ENCODE measurements at regions not wholly inside any gene's neighbourhood (a gene's known extent, or its start where the extent isn't known, plus 50 kb on each side); places are given as distances from the start of the nearest gene placed in this dataset.

DNA sequence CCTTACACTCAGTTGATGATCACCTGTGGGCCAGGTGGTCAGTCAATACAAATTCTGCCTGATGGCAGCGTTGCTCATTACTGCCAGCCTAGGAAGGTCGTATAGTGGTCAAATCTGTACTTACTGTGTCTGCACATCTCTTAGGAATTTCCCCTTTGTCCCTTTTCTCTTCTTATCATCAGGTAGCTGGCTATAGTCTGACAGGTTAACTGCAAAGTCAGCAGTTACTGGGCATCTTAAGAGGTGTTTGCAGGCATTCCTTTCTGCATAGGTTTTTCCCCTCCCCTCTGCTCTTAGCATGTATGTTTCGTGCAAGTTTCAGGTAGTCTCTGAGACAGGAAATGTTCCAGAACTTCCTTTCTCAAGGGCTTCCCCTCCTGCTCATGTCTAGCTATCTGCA, 298.7 kb downstream of the LRRIQ3 start:
- no peak for TF ChIP-seq OSR1 (CRISPR knock-in tag; IDR thresholded peaks at IDR 0.05)
- no peak for TF ChIP-seq ZNF565 (CRISPR knock-in tag; conservative IDR thresholded peaks at IDR 0.05; ENCODE audit: low read depth)
- TF ChIP-seq TOX (CRISPR knock-in tag; IDR thresholded peaks at IDR 0.05; ENCODE audit: borderline replicate concordance): no peak
- TF ChIP-seq ARNTL (CRISPR knock-in tag; IDR thresholded peaks at IDR 0.05; ENCODE audit: borderline replicate concordance, low read depth): no peak
- TF ChIP-seq, protein P1, sequence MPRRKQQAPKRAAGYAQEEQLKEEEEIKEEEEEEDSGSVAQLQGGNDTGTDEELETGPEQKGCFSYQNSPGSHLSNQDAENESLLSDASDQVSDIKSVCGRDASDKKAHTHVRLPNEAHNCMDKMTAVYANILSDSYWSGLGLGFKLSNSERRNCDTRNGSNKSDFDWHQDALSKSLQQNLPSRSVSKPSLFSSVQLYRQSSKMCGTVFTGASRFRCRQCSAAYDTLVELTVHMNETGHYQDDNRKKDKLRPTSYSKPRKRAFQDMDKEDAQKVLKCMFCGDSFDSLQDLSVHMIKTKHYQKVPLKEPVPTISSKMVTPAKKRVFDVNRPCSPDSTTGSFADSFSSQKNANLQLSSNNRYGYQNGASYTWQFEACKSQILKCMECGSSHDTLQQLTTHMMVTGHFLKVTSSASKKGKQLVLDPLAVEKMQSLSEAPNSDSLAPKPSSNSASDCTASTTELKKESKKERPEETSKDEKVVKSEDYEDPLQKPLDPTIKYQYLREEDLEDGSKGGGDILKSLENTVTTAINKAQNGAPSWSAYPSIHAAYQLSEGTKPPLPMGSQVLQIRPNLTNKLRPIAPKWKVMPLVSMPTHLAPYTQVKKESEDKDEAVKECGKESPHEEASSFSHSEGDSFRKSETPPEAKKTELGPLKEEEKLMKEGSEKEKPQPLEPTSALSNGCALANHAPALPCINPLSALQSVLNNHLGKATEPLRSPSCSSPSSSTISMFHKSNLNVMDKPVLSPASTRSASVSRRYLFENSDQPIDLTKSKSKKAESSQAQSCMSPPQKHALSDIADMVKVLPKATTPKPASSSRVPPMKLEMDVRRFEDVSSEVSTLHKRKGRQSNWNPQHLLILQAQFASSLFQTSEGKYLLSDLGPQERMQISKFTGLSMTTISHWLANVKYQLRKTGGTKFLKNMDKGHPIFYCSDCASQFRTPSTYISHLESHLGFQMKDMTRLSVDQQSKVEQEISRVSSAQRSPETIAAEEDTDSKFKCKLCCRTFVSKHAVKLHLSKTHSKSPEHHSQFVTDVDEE (CRISPR knock-in tag; IDR thresholded peaks at IDR 0.05): no peak
- no peak for TF ChIP-seq CSDC2 (CRISPR knock-in tag; IDR thresholded peaks at IDR 0.05)
- TF ChIP-seq GLIS3 (CRISPR knock-in tag; IDR thresholded peaks at IDR 0.05): no peak
- no peak for TF ChIP-seq ZNF70 (CRISPR knock-in tag; IDR thresholded peaks at IDR 0.05)
- TF ChIP-seq ZFP3 (CRISPR knock-in tag; IDR thresholded peaks at IDR 0.05): no peak
- TF ChIP-seq ZNF8 (CRISPR knock-in tag; IDR thresholded peaks at IDR 0.05): no peak
- no peak for TF ChIP-seq TCF4 (CRISPR knock-in tag; IDR thresholded peaks at IDR 0.05; ENCODE audit: borderline replicate concordance)
- TF ChIP-seq CREB5 (CRISPR knock-in tag; IDR thresholded peaks at IDR 0.05; ENCODE audit: low read depth): no peak
- no peak for ATAC-seq

GRCh38 chr1:73898540-73898939, 299.4 kb downstream of the LRRIQ3 start:
- ATAC-seq: no peak
- TF ChIP-seq, protein P2, sequence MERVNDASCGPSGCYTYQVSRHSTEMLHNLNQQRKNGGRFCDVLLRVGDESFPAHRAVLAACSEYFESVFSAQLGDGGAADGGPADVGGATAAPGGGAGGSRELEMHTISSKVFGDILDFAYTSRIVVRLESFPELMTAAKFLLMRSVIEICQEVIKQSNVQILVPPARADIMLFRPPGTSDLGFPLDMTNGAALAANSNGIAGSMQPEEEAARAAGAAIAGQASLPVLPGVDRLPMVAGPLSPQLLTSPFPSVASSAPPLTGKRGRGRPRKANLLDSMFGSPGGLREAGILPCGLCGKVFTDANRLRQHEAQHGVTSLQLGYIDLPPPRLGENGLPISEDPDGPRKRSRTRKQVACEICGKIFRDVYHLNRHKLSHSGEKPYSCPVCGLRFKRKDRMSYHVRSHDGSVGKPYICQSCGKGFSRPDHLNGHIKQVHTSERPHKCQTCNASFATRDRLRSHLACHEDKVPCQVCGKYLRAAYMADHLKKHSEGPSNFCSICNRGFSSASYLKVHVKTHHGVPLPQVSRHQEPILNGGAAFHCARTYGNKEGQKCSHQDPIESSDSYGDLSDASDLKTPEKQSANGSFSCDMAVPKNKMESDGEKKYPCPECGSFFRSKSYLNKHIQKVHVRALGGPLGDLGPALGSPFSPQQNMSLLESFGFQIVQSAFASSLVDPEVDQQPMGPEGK (CRISPR knock-in tag; IDR thresholded peaks at IDR 0.05; ENCODE audit: borderline replicate concordance): no peak
- TF ChIP-seq BACH2 (CRISPR knock-in tag; IDR thresholded peaks at IDR 0.05; ENCODE audit: borderline replicate concordance) (no peak), RARB (CRISPR knock-in tag; IDR thresholded peaks at IDR 0.05) (no peak), ESRRG (CRISPR knock-in tag; IDR thresholded peaks at IDR 0.05) (no peak), GLIS3 (CRISPR knock-in tag; IDR thresholded peaks at IDR 0.05) (no peak), OSR1 (CRISPR knock-in tag; IDR thresholded peaks at IDR 0.05) (no peak), TOX (CRISPR knock-in tag; IDR thresholded peaks at IDR 0.05; ENCODE audit: borderline replicate concordance) (no peak), CREB5 (CRISPR knock-in tag; IDR thresholded peaks at IDR 0.05; ENCODE audit: low read depth) (no peak), ZFP30 (CRISPR knock-in tag; IDR thresholded peaks at IDR 0.05) (no peak), ZNF565 (CRISPR knock-in tag; conservative IDR thresholded peaks at IDR 0.05; ENCODE audit: low read depth) (no peak), ZNF70 (CRISPR knock-in tag; IDR thresholded peaks at IDR 0.05) (no peak)
- TF ChIP-seq, protein P3, sequence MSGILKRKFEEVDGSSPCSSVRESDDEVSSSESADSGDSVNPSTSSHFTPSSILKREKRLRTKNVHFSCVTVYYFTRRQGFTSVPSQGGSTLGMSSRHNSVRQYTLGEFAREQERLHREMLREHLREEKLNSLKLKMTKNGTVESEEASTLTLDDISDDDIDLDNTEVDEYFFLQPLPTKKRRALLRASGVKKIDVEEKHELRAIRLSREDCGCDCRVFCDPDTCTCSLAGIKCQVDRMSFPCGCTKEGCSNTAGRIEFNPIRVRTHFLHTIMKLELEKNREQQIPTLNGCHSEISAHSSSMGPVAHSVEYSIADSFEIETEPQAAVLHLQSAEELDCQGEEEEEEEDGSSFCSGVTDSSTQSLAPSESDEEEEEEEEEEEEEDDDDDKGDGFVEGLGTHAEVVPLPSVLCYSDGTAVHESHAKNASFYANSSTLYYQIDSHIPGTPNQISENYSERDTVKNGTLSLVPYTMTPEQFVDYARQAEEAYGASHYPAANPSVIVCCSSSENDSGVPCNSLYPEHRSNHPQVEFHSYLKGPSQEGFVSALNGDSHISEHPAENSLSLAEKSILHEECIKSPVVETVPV (CRISPR knock-in tag; IDR thresholded peaks at IDR 0.05): no peak

DNA sequence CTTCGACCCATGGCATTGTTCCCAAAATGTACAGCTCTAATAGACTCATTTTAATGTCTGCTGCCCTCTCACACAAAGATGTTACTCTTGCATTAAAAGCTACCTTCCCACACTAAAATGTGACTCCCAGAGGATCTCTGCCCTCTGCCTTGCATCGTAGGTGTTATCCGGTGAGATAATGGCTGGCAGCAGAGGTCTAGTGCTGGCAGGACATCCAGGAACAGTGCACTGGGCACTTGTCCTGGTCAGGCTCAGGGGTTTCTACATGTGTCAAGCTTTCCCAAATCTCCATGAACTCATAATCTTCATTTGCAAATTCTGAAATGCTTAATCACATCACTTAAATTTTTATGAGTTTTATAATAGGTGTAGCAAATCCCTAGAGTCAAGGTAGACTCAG, 310.6 kb downstream of the LRRIQ3 start:
- no peak for ATAC-seq
- TF ChIP-seq CREB5 (CRISPR knock-in tag; IDR thresholded peaks at IDR 0.05; ENCODE audit: low read depth): no peak
- no peak for TF ChIP-seq TOX (CRISPR knock-in tag; IDR thresholded peaks at IDR 0.05; ENCODE audit: borderline replicate concordance)
